Neuronal stem cell (in vitro differentiated cells): ENCODE measurements at regions not wholly inside any gene's neighbourhood (a gene's known extent, or its start where the extent isn't known, plus 50 kb on each side); places are given as distances from the start of the nearest gene placed in this dataset.

Experiments used
- DNase-seq: peaks from one replicate; pipeline ENCODE4 v3.0.0-alpha.2; 2013; ENCODE audit warnings: low spot score
- H2AFZ ChIP-seq: one replicate; pipeline ENCODE4 v1.6.1; 2013; ENCODE audit warnings: mild to moderate bottlenecking, low read length, inconsistent platforms
- H2AK5ac ChIP-seq: 2 replicates; pipeline ENCODE4 v1.6.1; 2013; ENCODE audit warnings: low read depth, mild to moderate bottlenecking, inconsistent platforms, low read length, moderate library complexity, mixed read lengths
- H2BK120ac ChIP-seq: 2 replicates; pipeline ENCODE4 v1.6.1; 2013; ENCODE audit warnings: low read depth, mild to moderate bottlenecking, inconsistent platforms, low read length, moderate library complexity, mixed read lengths
- H2BK12ac ChIP-seq: one replicate; pipeline ENCODE4 v1.6.1; 2013; ENCODE audit warnings: low read length, inconsistent platforms
- H2BK15ac ChIP-seq: 2 replicates; pipeline ENCODE4 v1.6.1; 2013; ENCODE audit warnings: mild to moderate bottlenecking, low read length, inconsistent platforms, mixed read lengths
- H2BK5ac ChIP-seq: one replicate; pipeline ENCODE4 v1.6.1; 2013; ENCODE audit warnings: inconsistent platforms, mild to moderate bottlenecking, low read length, moderate library complexity
- H3K14ac ChIP-seq: one replicate; pipeline ENCODE4 v1.6.1; 2013; ENCODE audit warnings: low read length, inconsistent platforms
- H3K18ac ChIP-seq: 2 replicates; pipeline ENCODE4 v1.6.1; 2013; ENCODE audit warnings: low read length, inconsistent platforms
- H3K23ac ChIP-seq: 2 replicates; pipeline ENCODE4 v1.6.1; 2013; ENCODE audit warnings: low read depth, mild to moderate bottlenecking, mixed read lengths, low read length, inconsistent platforms; ENCODE audit not compliant: poor library complexity
- H3K27ac ChIP-seq: replicated peaks from 3 replicates; pipeline ENCODE4 v1.5.1; 2013; ENCODE audit warnings: low read length, inconsistent platforms
- H3K27me3 ChIP-seq, 3 experiments: 2 replicates each; pipeline ENCODE4 v1.6.1; 2013; ENCODE audit warnings: low read length in 3 of 3, mild to moderate bottlenecking in 2 of 3, inconsistent platforms in 1 of 3, low read depth in 1 of 3, mixed read lengths in 1 of 3, moderate library complexity in 1 of 3; ENCODE audit not compliant: control insufficient read depth in 3 of 3, insufficient read depth in 3 of 3
- H3K36me3 ChIP-seq, 2 donors: replicated peaks in 1 of 2; 2 replicates each; pipeline ENCODE4 v1.6.1; 2013; ENCODE audit warnings: low read length in 2 of 2; ENCODE audit not compliant: control insufficient read depth in 2 of 2, insufficient read depth in 2 of 2
- H3K4ac ChIP-seq: 2 replicates; pipeline ENCODE4 v1.6.1; 2013; ENCODE audit warnings: inconsistent platforms, mild to moderate bottlenecking, low read length, moderate library complexity
- H3K4me1 ChIP-seq, 2 donors: 1 replicate in 1 of 2; 2 replicates in 1 of 2; pipeline ENCODE4 v1.6.1; 2013; ENCODE audit warnings: low read length in 2 of 2, low read depth in 1 of 2; ENCODE audit not compliant: control insufficient read depth in 2 of 2, insufficient read depth in 1 of 2
- H3K4me2 ChIP-seq: one replicate; pipeline ENCODE4 v1.6.1; 2013; ENCODE audit warnings: mild to moderate bottlenecking, low read length, inconsistent platforms; ENCODE audit not compliant: insufficient read depth, poor library complexity, severe bottlenecking
- H3K4me3 ChIP-seq, 2 donors: 2 replicates each; pipeline ENCODE4 v1.5.1; 2013; ENCODE audit warnings: low read length in 2 of 2, mild to moderate bottlenecking in 2 of 2, inconsistent platforms in 1 of 2, moderate library complexity in 1 of 2
- H3K79me1 ChIP-seq: one replicate; pipeline ENCODE4 v1.6.1; 2013; ENCODE audit warnings: low read depth, mild to moderate bottlenecking, inconsistent platforms, low read length, moderate library complexity
- H3K9ac ChIP-seq: one replicate; pipeline ENCODE4 v1.6.1; 2013; ENCODE audit warnings: mild to moderate bottlenecking, low read depth, low read length, inconsistent platforms; ENCODE audit not compliant: poor library complexity
- H3K9me3 ChIP-seq, 2 donors: replicated peaks in 1 of 2; 2 replicates each; pipeline versions ENCODE3 to v1.6.1; 2013; ENCODE audit warnings: low read length in 2 of 2, mild to moderate bottlenecking in 2 of 2, inconsistent platforms in 1 of 2, low read depth in 1 of 2, mixed read lengths in 1 of 2, moderate library complexity in 1 of 2; ENCODE audit not compliant: control insufficient read depth in 2 of 2, insufficient read depth in 1 of 2
- H4K8ac ChIP-seq: one replicate; pipeline ENCODE4 v1.6.1; 2013; ENCODE audit warnings: low read depth, mild to moderate bottlenecking, inconsistent platforms, low read length, moderate library complexity
- H4K91ac ChIP-seq: one replicate; pipeline ENCODE4 v1.6.1; 2013; ENCODE audit warnings: low read length, low read depth, mild to moderate bottlenecking, inconsistent platforms; ENCODE audit not compliant: poor library complexity
- WGBS, 2 donors: extraction: QIAGEN DNeasy Blood & Tissue Kit; methylation state at CpG; one replicate each; pipeline ENCODE4 v1.1.7; 2013; ENCODE audit warnings: missing lambda C conversion rate in 2 of 2, mixed read lengths in 1 of 2; ENCODE audit not compliant: insufficient read length in 2 of 2, insufficient replicate concordance in 1 of 2; ENCODE audit errors: extremely low coverage in 2 of 2; 5-methylcytosine and 5-hydroxymethylcytosine counted together

DNA sequence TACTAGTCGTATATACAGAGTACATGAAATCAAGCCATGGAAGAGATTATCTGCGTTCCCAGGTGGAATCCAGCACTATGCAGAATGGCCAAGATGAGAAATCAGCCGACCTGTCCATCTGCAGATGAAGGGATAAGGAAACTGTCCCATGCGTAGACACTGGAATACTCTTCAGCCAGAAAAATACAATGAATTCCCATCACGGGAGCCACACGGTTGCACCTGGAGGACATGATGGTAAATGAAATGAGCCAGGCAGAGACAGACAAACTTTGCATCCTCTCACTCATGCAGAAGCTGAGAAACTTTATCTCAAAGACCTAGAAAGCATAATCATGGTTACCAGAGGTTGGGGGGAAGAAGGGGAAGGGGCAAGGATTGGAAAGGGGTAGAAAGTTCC, 111.9 kb upstream of the TOP3B start:
- Histone ChIP-seq H3K36me3 (no peaks in the 10 kb centered on the region), H3K18ac (no peak overlapping the region), H3K4me3 (no peak overlapping the region), H3K14ac (no peak overlapping the region), H2BK120ac (no peak overlapping the region), H4K91ac (no peak overlapping the region), H3K4me2 (no peak overlapping the region), H4K8ac (no peak overlapping the region), H3K27ac (no peak overlapping the region), H2BK5ac (no peak overlapping the region), H3K9ac (no peak overlapping the region), H2BK15ac (no peak overlapping the region), H3K4me1 (no peaks in the 10 kb centered on the region), H3K4ac (no peak overlapping the region), H2AFZ (no peak overlapping the region), H3K9me3 (peaks cover 0 to 4% of the 10 kb centered on the region in 2 donors), H3K79me1 (no peaks in the 10 kb centered on the region), H2BK12ac (no peak overlapping the region), H2AK5ac (no peak overlapping the region), H3K27me3 (peaks cover 0 to 40% (median 20%) of the 10 kb centered on the region in 3 experiments), H3K23ac (no peak overlapping the region)
- no peak for DNase-seq
- no CpG with 5 or more reads among the region's 6 CpGs for WGBS, 2 donors

DNA sequence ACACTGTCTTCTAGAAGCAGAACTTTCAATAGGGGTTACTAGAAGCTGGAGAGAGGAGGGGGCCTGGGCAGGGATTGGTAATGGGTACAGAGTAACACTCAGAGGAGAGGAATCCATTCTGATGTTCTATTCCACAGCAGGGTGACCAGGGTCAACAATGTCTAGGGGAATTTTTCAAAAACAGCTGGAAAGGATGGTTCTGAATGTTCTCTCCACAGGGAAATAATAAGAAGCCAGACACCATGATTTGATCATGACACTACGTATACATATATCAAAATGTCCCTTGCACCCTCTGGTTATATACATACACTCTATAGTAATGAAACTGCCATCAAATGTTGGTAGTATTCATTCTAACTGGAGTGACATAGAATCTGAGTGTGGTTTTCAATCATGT, 111.2 kb upstream of the TOP3B start:
- DNase-seq, result no peak
- Histone ChIP-seq H4K91ac (no peak overlapping the region), H3K4ac (no peak overlapping the region), H2BK15ac (no peak overlapping the region), H3K4me1 (no peaks in the 10 kb centered on the region), H3K9ac (no peak overlapping the region), H3K9me3 (peaks cover 0 to 4% of the 10 kb centered on the region in 2 donors), H3K4me3 (no peak overlapping the region), H2AK5ac (no peak overlapping the region), H3K4me2 (no peak overlapping the region), H3K14ac (no peak overlapping the region), H2AFZ (no peak overlapping the region), H3K79me1 (no peaks in the 10 kb centered on the region), H3K27ac (no peak overlapping the region), H2BK120ac (no peak overlapping the region), H3K23ac (no peak overlapping the region), H3K36me3 (no peaks in the 10 kb centered on the region), H2BK12ac (no peak overlapping the region), H3K27me3 (peaks cover 0 to 42% (median 27%) of the 10 kb centered on the region in 3 experiments), H2BK5ac (no peak overlapping the region), H4K8ac (no peak overlapping the region), H3K18ac (no peak overlapping the region)
- WGBS, 2 donors, result no CpG with 5 or more reads among the region's 1 CpG

DNA sequence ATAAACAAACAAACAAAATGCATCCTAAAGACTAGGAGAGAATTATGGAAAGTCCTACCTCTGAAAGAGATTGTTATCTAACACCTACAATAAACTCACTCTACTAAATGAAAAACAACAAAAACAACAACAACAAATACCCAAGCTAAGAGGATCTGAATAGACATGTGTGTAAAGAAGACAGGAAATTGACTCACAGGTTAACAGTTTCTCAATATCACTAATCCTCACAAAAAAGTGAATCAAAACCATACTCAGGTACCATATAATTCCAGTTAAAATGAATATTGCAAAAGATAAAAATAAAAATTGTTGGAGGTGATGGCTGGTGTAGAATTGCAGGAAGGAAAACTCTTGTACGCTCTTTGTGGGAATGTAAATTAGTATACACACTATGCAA, 110.4 kb upstream of the TOP3B start:
- no peak overlapping the region for H2BK5ac ChIP-seq
- H3K18ac ChIP-seq, result no peak overlapping the region
- no peak overlapping the region for H2BK12ac ChIP-seq
- H3K36me3 ChIP-seq, result no peaks in the 10 kb centered on the region
- no peak overlapping the region for H2AFZ ChIP-seq
- DNase-seq, result no peak
- peaks cover 0 to 45% (median 33%) of the 10 kb centered on the region in 3 experiments for H3K27me3 ChIP-seq
- H4K8ac ChIP-seq, result no peak overlapping the region
- no peak overlapping the region for H3K9ac ChIP-seq
- H3K79me1 ChIP-seq, result no peaks in the 10 kb centered on the region
- no peak overlapping the region for H2BK120ac ChIP-seq
- no peak overlapping the region for H3K4me2 ChIP-seq
- H2BK15ac ChIP-seq, result no peak overlapping the region
- WGBS, 2 donors, result no CpG with 5 or more reads among the region's 1 CpG
- H3K4ac ChIP-seq, result no peak overlapping the region
- H2AK5ac ChIP-seq, result no peak overlapping the region
- H3K4me1 ChIP-seq, result no peaks in the 10 kb centered on the region
- peaks cover 0 to 2% of the 10 kb centered on the region in 2 donors for H3K9me3 ChIP-seq
- H4K91ac ChIP-seq, result no peak overlapping the region
- H3K27ac ChIP-seq, result no peak overlapping the region
- no peak overlapping the region for H3K23ac ChIP-seq
- no peak overlapping the region for H3K14ac ChIP-seq
- no peak overlapping the region for H3K4me3 ChIP-seq

DNA sequence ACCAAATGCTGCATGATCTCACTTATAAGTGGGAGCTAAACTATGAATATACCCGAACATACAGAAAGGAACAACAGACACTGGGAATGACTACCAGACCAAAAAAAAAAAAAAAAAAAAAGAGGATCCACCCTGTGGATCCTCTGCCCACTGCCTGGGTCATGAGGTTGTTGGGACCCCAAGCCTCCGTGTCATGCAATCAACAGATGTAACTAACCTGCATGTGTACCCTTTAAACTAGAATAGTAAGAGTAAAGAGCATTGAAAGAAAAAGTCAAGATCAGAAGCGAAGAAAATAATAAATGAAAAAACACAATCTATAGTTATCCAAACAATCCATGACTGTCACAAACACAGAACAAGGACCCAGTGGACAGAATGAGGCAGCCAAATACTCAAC, 109.5 kb upstream of the TOP3B start:
- no peak overlapping the region for H3K4me2 ChIP-seq
- H3K4me1 ChIP-seq, result no peaks in the 10 kb centered on the region
- H2BK5ac ChIP-seq, result no peak overlapping the region
- H3K36me3 ChIP-seq, result no peaks in the 10 kb centered on the region
- no CpG with 5 or more reads among the region's 3 CpGs for WGBS, 2 donors
- H3K4ac ChIP-seq, result no peak overlapping the region
- peaks cover 0 to 2% of the 10 kb centered on the region in 2 donors for H3K9me3 ChIP-seq
- no peak overlapping the region for H2BK12ac ChIP-seq
- no peak overlapping the region for H3K23ac ChIP-seq
- no peak overlapping the region for H3K4me3 ChIP-seq
- H2AFZ ChIP-seq, result no peak overlapping the region
- no peak overlapping the region for H3K14ac ChIP-seq
- no peak overlapping the region for H2AK5ac ChIP-seq
- no peak overlapping the region for H2BK15ac ChIP-seq
- no peak overlapping the region for H2BK120ac ChIP-seq
- H3K27me3 ChIP-seq, result peaks cover 0 to 40% (median 34%) of the 10 kb centered on the region in 3 experiments
- no peak overlapping the region for H4K8ac ChIP-seq
- no peak overlapping the region for H4K91ac ChIP-seq
- H3K18ac ChIP-seq, result no peak overlapping the region
- no peak overlapping the region for H3K9ac ChIP-seq
- no peaks in the 10 kb centered on the region for H3K79me1 ChIP-seq
- H3K27ac ChIP-seq, result no peak overlapping the region
- DNase-seq, result no peak
